HG02870 (cell line): ENCODE measurements at regions not wholly inside any gene's neighbourhood (a gene's known extent, or its start where the extent isn't known, plus 50 kb on each side); places are given as distances from the start of the nearest gene placed in this dataset.
"Not testable (repeated sequence)": the region's sequence is repeated elsewhere in the genome, so short reads cannot be mapped to it uniquely, and the experiment has no call there.

Experiments used
- ATAC-seq: cut with Tn5 transposase; IDR thresholded peaks from one replicate; pipeline ENCODE4 v1.9.1; 2021; ENCODE audit warnings: mild to moderate bottlenecking, moderate library complexity; ENCODE audit not compliant: unreplicated experiment

GRCh38 chr4:30869387-30869786 is 149.2 kb downstream of the PCDH7 start:
- ATAC-seq: not testable (repeated sequence)

GRCh38 chr4:30870513-30870912 is 150.3 kb downstream of the PCDH7 start:
- no peak for ATAC-seq

DNA sequence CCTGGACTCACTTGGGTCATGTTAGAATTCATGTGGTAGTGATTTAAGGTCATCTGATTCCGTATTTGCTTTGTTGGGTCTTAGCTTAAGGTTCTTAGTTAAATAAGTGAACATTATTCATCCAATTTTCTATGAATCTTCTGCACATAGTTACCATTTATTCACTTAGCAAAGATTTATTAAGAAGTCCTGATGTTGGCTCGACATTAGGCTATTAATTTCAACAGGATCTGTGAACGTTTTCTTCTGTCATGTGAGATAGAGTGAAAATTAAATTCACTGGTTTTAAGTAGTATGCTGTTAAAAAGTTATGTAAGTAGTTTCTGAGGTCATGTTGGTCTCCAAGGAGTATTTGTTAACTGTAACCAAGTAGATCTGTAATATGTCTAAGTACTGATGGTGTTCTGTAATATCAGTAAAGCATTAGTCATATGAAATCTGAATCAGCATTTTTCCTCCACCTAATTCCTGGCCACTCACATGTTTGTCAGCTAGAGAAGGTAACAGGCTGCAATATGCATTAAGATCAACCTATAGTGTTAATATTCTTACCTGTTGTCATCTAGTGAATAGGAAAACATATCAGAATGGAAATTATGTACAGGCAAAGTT is 155.6 kb downstream of the PCDH7 start:
- no peak for ATAC-seq

- no peak for ATAC-seq
These were observed 159.9 kb downstream of the PCDH7 start for GRCh38 chr4:30879855-30880598.

DNA sequence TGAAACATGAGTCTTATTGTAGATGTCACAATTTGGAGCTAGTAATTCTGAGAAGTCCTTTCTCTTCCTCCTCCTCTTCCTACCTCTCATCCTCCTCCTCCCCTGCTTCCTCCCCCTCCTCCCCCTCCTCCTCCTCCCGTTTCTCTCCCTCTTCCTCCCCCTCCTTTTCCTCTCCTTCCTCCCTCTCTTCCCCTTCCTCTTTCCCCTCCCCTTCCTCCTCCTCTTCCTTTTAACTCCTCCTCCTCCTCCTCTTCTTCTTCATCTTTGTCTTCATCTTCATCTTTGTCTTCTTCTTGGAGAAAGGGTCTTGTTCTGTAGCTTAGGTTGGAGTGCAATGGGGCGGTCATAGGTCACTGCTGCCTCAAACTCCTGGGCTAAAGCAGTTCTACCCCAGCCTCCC is 161.8 kb downstream of the PCDH7 start:
- no peak for ATAC-seq

DNA sequence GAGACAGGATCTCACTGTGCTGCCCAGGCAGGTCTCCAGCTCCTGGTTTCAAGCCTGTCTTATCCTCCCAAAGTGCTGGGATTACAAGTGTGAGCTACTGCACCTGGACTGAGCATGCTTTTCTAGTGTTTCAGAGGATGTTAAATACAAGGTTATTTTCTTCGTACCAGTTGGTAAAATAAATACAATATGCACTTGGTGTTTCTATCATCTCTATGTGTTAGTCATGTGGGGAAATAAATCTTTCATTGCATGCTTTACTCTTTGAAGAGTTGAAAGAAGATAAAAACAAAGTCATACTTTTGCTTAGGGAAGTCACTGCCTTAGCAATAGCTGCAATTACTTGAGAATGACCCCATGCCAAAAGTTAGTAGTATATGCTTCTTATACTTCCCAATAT is 162.3 kb downstream of the PCDH7 start:
- ATAC-seq: no peak

DNA sequence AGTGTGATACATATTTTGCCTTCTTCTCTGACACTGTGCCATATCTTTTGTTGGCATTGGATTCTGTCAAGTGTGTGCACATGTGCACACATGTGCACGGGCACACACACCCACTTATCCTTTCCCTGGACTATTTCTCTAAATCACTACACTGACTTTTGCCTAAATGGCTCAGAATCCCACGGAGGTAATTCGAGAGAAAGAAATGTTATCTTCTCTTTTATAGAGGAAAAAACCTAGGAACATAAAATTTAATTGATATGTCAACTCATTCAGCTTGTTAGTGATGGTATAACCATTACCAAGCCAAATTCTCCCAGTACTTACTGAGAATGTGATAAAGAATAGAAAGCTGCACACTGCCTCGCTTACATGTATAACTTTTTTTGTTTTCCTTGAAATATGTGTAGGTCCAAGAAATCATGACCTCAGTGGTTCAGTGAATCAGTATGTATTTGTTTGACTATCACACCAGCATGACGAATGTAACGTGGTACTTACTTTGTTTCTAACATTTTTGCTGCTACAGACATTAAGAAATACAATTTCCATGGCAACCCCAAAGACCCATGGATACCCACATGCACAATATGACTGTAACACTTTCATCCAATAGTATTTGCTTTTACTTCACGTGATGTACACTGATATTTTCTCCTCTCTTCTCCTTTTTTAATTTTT is 163.0 kb downstream of the PCDH7 start:
- ATAC-seq: no peak

GRCh38 chr4:30901461-30902451 is 181.6 kb downstream of the PCDH7 start:
- no peak for ATAC-seq

- no peak for ATAC-seq
These were observed 183.5 kb downstream of the PCDH7 start for GRCh38 chr4:30903502-30904214.

- no peak for ATAC-seq
These were observed 184.0 kb downstream of the PCDH7 start for GRCh38 chr4:30904215-30904555.

DNA sequence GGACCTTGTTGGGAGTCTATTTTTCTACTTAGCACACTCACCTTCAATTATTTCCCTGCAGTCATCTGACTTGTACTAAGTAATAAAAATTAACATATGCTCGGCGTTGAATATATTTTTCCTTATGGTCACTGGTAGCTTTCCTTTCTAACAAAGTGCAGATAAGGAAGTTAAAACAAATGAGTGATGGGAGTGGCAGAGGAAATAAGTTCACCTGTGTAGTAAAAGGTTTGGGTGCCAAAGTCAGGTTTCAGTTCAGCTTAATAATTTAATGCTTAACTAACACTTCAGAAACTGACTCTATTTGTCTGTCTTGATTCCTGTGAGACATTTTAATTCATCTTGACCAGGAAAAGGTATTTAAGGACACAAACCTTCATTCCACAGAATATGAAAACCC is 184.4 kb downstream of the PCDH7 start:
- no peak for ATAC-seq

DNA sequence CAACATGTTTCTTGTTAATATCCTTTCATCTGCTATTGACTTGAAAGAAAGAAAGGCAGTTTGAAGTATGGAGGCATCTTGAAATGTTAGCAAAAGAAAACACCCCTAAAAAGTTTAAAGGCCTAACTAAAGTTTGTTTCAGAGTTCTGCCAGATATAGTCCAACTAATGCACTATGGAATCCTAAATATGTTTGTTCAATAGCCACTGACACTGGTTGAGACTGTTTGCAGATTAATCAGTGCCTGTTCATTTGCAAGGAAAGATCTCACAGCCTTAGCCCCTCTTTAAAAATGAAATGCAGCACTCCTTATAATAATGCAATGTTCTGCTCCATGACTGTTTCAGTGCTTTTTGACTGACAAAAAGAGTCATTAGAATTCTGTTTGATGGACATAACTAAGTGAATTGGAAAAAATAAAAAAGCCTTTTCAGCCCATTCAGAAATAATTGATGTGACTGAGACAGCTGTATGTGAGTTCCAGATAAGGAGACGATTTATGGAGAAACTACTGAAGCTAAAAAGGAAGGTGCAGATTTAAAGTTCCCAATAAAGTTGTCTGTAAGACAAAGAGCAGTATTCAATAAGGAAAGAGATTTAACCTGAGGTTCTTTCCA is 192.0 kb downstream of the PCDH7 start:
- no peak for ATAC-seq

GRCh38 chr4:30916337-30917274 is 196.4 kb downstream of the PCDH7 start:
- ATAC-seq: no peak

DNA sequence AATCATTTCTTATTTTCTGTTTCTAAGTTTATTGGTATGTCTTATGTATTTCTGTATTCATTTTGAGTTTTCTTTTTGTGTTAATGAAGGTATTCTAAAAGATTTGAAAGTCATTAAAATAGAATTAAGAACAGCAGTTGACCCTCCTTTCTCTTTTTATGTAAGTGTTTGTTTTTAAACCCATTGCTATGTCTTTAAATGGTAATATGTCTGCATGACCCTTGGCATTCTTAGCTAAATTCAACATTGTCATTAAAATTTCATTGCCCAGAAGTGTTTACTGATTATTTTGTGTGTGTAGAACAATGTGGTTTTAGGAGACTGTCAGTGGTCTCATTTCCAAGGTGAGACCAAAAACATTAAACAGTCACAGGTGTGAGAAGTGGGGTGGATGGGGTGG is 197.8 kb downstream of the PCDH7 start:
- no peak for ATAC-seq

GRCh38 chr4:30919458-30919857 is 199.3 kb downstream of the PCDH7 start:
- ATAC-seq: no peak

GRCh38 chr4:30920043-30920442 is 199.9 kb downstream of the PCDH7 start:
- ATAC-seq: no peak

- no peak for ATAC-seq
These were observed 202.5 kb downstream of the PCDH7 start for GRCh38 chr4:30922625-30923024.

DNA sequence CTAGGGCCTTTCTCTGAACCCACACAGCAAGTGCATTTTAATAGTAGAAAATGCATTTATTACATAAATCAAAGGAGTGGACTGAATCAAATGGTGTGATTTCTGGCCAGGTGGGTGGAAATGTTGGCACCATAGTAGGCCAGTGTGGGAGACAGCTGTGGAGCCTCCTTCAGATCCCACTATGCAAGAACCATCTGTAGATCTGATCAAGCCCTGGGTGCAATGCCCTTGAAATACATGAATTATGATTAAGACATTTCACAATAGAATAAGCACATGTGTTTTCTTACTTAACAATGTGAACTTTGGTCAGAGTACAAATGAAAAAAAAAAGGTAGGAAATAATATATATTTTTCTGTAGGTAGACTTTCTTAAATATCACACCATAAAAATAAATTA is 204.3 kb downstream of the PCDH7 start:
- no peak for ATAC-seq

- no peak for ATAC-seq
These were observed 209.5 kb downstream of the PCDH7 start for GRCh38 chr4:30929649-30930048.
